GM12872 (cell line): ENCODE measurements at regions not wholly inside any gene's neighbourhood (a gene's known extent, or its start where the extent isn't known, plus 50 kb on each side); places are given as distances from the start of the nearest gene placed in this dataset.

Experiments
- TF ChIP-seq, protein P1 (sequence below): IDR thresholded peaks from 3 replicates; pipeline ENCODE4 v1.5.1; 2011; ENCODE audit warnings: low read depth, mild to moderate bottlenecking, low read length, moderate library complexity; ENCODE audit not compliant: insufficient read depth

DNA sequence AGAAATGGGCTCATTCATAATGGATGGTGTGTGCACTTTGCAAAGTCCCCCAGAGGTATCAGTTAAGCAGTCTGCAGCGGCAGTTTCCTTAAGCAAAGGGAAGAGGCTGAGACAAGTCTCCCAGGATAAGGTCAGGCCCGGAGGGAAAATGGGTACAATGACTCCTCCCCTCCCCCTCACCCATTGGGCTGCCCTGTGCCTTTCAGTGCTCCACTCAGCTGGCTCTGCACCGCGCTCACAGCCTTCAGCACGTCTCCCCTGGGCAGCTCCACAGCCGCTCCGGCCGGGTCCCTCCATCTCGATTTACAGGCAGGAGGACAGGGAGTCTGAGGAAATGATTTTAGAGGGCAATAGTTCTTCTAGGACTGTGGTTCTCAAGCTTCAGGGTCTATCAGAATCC is 264.8 kb downstream of the LRFN2 start:
- TF ChIP-seq, protein P1, sequence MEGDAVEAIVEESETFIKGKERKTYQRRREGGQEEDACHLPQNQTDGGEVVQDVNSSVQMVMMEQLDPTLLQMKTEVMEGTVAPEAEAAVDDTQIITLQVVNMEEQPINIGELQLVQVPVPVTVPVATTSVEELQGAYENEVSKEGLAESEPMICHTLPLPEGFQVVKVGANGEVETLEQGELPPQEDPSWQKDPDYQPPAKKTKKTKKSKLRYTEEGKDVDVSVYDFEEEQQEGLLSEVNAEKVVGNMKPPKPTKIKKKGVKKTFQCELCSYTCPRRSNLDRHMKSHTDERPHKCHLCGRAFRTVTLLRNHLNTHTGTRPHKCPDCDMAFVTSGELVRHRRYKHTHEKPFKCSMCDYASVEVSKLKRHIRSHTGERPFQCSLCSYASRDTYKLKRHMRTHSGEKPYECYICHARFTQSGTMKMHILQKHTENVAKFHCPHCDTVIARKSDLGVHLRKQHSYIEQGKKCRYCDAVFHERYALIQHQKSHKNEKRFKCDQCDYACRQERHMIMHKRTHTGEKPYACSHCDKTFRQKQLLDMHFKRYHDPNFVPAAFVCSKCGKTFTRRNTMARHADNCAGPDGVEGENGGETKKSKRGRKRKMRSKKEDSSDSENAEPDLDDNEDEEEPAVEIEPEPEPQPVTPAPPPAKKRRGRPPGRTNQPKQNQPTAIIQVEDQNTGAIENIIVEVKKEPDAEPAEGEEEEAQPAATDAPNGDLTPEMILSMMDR = no peak

DNA sequence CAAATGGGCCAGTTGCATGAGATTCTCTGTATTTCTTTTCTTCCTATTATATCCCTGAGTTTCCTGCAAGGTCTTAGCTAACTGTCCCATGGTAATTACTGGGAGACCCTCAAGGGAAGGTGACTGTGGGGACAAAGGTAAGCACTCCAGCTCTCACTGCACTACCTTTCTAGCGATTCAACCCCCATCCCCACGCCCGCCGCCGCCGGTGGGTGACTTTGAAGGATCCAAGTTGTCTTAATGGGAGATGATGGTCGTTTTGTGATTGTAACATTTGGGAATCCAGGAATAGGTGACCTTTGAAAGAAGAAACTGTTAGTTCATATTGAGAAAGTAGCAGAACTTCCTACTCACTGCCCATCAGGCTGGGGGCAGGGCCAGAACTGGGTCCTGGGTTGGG is 265.5 kb downstream of the LRFN2 start:
- TF ChIP-seq, protein P1 = no peak

DNA sequence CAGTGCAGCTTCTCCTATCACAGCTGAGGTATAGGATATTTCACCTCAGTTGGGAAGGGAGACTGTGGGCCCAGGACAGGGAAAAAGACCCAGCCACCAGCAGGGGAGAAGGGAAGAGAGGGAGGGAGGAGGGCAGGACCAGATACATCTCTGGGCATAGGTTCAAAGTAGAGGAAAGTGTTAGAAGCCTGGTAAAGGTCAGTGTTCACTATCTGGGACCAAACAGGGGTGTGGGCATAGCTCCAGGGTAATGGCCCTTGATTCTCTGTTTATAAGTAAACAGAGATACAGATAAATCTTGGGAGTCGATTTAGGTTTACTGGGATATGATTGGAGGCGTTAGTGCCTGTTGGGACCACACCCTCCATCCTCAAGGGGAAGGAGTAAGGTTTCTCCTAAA is 266.2 kb downstream of the LRFN2 start:
- TF ChIP-seq, protein P1 = no peak

DNA sequence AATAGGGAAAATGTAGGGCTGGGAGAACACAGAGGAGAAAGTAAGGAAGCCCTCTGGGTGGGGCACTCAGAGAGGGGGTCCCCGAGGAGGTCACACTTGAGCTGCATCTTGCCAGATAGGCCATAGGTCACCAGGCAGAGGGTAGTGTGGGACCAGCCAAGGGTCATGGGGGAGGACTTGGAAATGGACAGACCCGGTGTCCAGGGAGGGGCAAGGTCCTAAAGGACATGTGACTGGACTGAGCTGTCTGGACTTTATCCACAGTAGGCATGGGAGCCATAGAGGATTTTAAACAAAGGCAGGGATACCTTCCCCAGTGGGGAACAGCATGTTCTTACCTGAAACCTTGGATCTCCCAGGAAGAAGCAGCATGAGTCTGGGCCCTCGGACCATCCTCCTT is 266.7 kb downstream of the LRFN2 start:
- TF ChIP-seq, protein P1 = no peak

DNA sequence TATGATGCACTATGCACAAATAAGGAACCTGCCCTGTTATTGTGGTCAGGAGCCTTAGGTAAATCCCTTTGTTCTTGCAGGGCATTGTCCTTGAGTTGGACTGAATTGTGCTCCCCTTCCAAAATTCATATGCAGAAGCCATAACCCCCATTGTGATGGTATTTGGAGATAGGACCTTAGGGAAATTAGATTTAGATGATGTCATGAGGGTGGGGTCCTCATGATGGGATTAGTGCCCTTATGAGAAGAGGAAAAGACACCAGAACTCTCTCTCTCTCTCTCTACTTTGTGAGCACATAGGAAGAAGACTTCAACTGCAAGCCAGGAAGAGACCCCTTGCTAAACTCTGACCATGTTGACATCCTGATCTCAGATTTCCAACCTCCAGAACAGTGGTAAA is 268.0 kb downstream of the LRFN2 start:
- TF ChIP-seq, protein P1 = no peak

DNA sequence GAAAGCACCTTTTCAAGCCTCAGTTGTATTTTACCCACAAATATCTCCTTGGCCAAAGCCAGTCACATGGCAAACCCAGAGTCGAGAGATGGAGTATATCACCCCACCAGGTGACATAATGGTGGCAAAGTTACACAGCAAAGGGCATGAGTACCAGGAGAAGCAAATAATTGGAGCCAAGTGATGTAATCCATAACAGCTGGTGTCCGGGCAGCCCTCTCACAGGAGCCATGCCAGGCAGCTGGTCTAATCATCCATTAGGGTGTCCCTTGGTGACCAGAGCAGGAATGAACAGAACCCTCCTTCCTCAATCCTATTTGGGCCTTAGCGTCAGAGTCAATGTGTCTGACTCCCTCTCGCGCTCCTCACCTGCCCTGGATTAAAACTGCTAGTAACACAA is 272.1 kb downstream of the LRFN2 start:
- TF ChIP-seq, protein P1 = no peak

DNA sequence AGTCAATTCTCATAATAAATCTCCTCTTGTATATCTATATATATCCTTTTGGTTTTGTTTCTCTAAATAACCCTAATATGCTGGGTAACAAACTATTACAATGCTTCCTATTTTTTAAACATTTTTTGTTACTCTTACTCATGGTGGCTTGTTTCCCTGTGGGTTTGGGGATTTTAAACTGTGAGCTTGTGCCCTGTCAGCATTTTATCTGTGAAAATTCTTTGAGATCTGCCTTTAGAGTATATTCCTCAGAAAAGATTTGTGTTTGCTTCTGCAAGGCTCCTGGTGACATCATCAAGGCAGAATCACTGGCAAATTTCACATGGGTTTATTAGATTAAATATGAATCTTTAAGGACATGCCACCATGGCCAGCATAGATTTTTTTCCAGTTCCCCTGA is 273.6 kb downstream of the LRFN2 start:
- TF ChIP-seq, protein P1 = no peak
